ENCODE measurements at regions not wholly inside any gene's neighbourhood (a gene's known extent, or its start where the extent isn't known, plus 50 kb on each side); places are given as distances from the start of the nearest gene placed in this dataset.

DNA sequence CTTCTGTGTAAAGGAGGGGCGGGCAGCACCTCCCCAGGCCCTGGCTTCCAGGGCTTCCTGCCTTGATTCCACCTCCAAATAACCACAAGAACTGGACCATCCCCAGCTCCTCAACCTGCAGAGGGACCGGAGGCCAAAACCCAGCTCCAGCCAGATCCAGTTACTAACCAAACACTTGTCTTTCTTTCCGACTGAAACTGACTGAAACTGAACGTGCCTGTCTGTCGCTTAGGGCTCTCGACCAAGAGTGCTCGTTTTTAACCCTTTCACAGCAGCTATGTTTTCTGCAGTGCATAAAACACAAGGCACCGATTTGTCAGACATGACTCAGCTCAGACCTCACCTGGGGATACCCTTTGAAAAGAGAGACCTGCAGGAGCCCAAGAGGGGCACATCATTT, 249.9 kb upstream of the SIX2 start:
- TF ChIP-seq, protein P1, sequence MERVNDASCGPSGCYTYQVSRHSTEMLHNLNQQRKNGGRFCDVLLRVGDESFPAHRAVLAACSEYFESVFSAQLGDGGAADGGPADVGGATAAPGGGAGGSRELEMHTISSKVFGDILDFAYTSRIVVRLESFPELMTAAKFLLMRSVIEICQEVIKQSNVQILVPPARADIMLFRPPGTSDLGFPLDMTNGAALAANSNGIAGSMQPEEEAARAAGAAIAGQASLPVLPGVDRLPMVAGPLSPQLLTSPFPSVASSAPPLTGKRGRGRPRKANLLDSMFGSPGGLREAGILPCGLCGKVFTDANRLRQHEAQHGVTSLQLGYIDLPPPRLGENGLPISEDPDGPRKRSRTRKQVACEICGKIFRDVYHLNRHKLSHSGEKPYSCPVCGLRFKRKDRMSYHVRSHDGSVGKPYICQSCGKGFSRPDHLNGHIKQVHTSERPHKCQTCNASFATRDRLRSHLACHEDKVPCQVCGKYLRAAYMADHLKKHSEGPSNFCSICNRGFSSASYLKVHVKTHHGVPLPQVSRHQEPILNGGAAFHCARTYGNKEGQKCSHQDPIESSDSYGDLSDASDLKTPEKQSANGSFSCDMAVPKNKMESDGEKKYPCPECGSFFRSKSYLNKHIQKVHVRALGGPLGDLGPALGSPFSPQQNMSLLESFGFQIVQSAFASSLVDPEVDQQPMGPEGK (CRISPR knock-in tag; IDR thresholded peaks at IDR 0.05; ENCODE audit: borderline replicate concordance), result no peak
- no peak for TF ChIP-seq ZFP3 (CRISPR knock-in tag; IDR thresholded peaks at IDR 0.05)
- TF ChIP-seq TCF4 (CRISPR knock-in tag; IDR thresholded peaks at IDR 0.05; ENCODE audit: borderline replicate concordance), result no peak
- no peak for TF ChIP-seq PPARA (CRISPR knock-in tag; IDR thresholded peaks at IDR 0.05; ENCODE audit: borderline replicate concordance)
